GM19328 (cell line): ENCODE measurements at regions not wholly inside any gene's neighbourhood (a gene's known extent, or its start where the extent isn't known, plus 50 kb on each side); places are given as distances from the start of the nearest gene placed in this dataset.
"Not testable (repeated sequence)": the region's sequence is repeated elsewhere in the genome, so short reads cannot be mapped to it uniquely, and the experiment has no call there.

Experiments
- ATAC-seq: cut with Tn5 transposase; IDR thresholded peaks from one replicate; pipeline ENCODE4 v1.9.1; 2021; ENCODE audit warnings: mild to moderate bottlenecking, moderate library complexity; ENCODE audit not compliant: unreplicated experiment

GRCh38 chr5:86127696-86128095 is 490.0 kb upstream of the COX7C start:
- no peak for ATAC-seq

GRCh38 chr5:86129009-86129408 is 488.7 kb upstream of the COX7C start:
- ATAC-seq, result no peak

GRCh38 chr5:86137297-86137696 is 480.4 kb upstream of the COX7C start:
- ATAC-seq, result no peak

- ATAC-seq, result no peak
These were observed 473.9 kb upstream of the COX7C start for GRCh38 chr5:86143837-86144236.

- no peak for ATAC-seq
These were observed 464.7 kb upstream of the COX7C start for GRCh38 chr5:86152988-86153560.

- no peak for ATAC-seq
These were observed 461.9 kb upstream of the COX7C start for GRCh38 chr5:86155796-86156195.

- ATAC-seq, result no peak
These were observed 447.5 kb upstream of the COX7C start for GRCh38 chr5:86170194-86170593.

- peak; percentile 77 for ATAC-seq
These were observed 442.5 kb upstream of the COX7C start for GRCh38 chr5:86175224-86175623.

- ATAC-seq, result no peak
These were observed 418.5 kb upstream of the COX7C start for GRCh38 chr5:86199287-86199686.

GRCh38 chr5:86228147-86228546 is 389.6 kb upstream of the COX7C start:
- ATAC-seq, result no peak

GRCh38 chr5:86232246-86232645 is 385.5 kb upstream of the COX7C start:
- ATAC-seq, result no peak

GRCh38 chr5:86244153-86244552 is 373.6 kb upstream of the COX7C start:
- ATAC-seq, result no peak

GRCh38 chr5:86257871-86258270 is 359.9 kb upstream of the COX7C start:
- ATAC-seq, result no peak

GRCh38 chr5:86284400-86285190 is 333.1 kb upstream of the COX7C start:
- not testable (repeated sequence) for ATAC-seq

GRCh38 chr5:86287437-86287836 is 330.3 kb upstream of the COX7C start:
- not testable (repeated sequence) for ATAC-seq

- ATAC-seq, result not testable (repeated sequence)
These were observed 328.0 kb upstream of the COX7C start for GRCh38 chr5:86289786-86290185.

GRCh38 chr5:86292811-86293210 is 324.9 kb upstream of the COX7C start:
- not testable (repeated sequence) for ATAC-seq

GRCh38 chr5:86302643-86303042 is 315.1 kb upstream of the COX7C start:
- not testable (repeated sequence) for ATAC-seq

- not testable (repeated sequence) for ATAC-seq
These were observed 312.7 kb upstream of the COX7C start for GRCh38 chr5:86305050-86305449.

GRCh38 chr5:86314951-86315350 is 302.8 kb upstream of the COX7C start:
- ATAC-seq, result no peak

- ATAC-seq, result no peak
These were observed 297.5 kb upstream of the COX7C start for GRCh38 chr5:86320266-86320665.

- no peak for ATAC-seq
These were observed 288.4 kb upstream of the COX7C start for GRCh38 chr5:86329318-86329717.

- no peak for ATAC-seq
These were observed 287.0 kb upstream of the COX7C start for GRCh38 chr5:86330736-86331135.
